AG04450 (cell line): ENCODE measurements at regions not wholly inside any gene's neighbourhood (a gene's known extent, or its start where the extent isn't known, plus 50 kb on each side); places are given as distances from the start of the nearest gene placed in this dataset.

Experiments
- CTCF ChIA-PET: fragments of 300-600, 350-600 bp; formaldehyde crosslinking; extraction: SDS; loops from one replicate; lab custom pipeline; 2022; ENCODE audit warnings: antibody characterized with exemption, inconsistent platforms; lab: Charles Lee
- POLR2A ChIA-PET: fragments of 350-600 bp; formaldehyde crosslinking; extraction: SDS; loops from one replicate; lab custom pipeline; 2021; ENCODE audit warnings: antibody characterized with exemption, inconsistent platforms; lab: Yijun Ruan, JAX
- DNase-seq: peaks from one replicate; pipeline ENCODE4 v3.0.0-alpha.2; 2011; ENCODE audit warnings: low read depth, low spot score
- H3K27ac ChIP-seq: one replicate; pipeline ENCODE4 v1.5.1; 2012; ENCODE audit warnings: low read depth, low read length, control low read depth
- H3K27me3 ChIP-seq: one replicate; pipeline ENCODE4 v1.6.0; 2012; ENCODE audit warnings: low read length; ENCODE audit not compliant: control insufficient read depth, insufficient read depth
- H3K4me3 ChIP-seq: 2 replicates; pipeline ENCODE4 v1.5.1; 2011; ENCODE audit warnings: mild to moderate bottlenecking, low read depth, low read length, control low read depth
- H3K9me3 ChIP-seq: 2 replicates; pipeline ENCODE4 v1.5.1; 2012; ENCODE audit warnings: low read length; ENCODE audit not compliant: control insufficient read depth, insufficient read depth
- CTCF ChIP-seq: IDR thresholded peaks from 2 replicates; pipeline ENCODE4 v1.5.1; 2011; ENCODE audit warnings: low read depth, low read length, control low read depth, inconsistent platforms

- Histone ChIP-seq H3K27ac (no peak overlapping the region), H3K9me3 (no peaks in the 10 kb centered on the region), H3K4me3 (no peak overlapping the region), H3K27me3 (no peaks in the 10 kb centered on the region)
- DNase-seq: no peak
- no peak for TF ChIP-seq CTCF
- ChIA-PET POLR2A (no interaction called here), CTCF (no interaction called here)
Measured at GRCh38 chr6:139483079-139483478, 108.6 kb upstream of the CITED2 start.

- no peak for DNase-seq
- Histone ChIP-seq H3K4me3 (no peak overlapping the region), H3K9me3 (no peaks in the 10 kb centered on the region), H3K27ac (no peak overlapping the region), H3K27me3 (no peaks in the 10 kb centered on the region)
- POLR2A ChIA-PET: no interaction called here
- CTCF ChIA-PET: interaction anchor here (1.0 kb wide), 1 partner anchor 108 kb away, joined by 3 read pairs; the partner anchor contains the start of gene CITED2
- no peak for TF ChIP-seq CTCF
Measured at GRCh38 chr6:139482287-139482686, 107.8 kb upstream of the CITED2 start.

DNA sequence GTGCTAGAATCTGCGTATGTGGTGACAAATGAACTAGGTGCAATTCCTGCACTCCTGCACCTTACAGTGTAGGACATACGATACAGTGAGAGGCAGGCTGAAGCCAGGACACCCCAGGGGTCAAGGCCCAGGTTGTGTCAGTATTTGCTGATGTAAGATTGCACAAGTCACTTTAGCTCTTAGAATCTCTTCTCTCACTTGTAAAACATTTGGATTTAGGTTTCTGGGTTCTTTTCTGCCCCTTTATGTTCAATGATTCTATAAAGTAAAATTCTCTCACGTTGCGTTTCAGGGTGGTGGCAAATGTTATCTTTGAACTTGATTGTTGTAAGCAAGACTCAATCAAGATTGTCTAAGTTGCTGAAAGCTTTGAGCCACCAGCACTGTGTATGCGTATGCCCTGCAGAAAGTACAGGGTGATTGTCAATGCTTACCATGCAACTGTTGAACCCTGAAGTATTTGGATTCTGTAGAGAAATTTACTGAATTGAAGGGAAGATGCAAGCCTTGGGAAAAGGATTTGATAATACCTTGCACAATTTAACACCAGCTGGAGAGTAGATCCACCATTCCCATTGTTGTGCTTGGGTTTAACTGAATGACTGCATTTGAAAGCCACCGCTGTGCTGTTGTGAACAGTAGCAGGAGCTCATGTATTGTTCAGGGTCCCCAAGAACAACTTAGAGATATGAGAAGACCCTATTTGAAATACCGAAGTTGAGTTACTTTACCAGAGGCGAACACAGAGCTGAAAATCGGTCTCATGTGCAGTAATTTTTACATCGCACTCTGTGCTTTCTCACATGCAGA is 106.1 kb upstream of the CITED2 start:
- no peak overlapping the region for H3K4me3 ChIP-seq
- CTCF ChIA-PET: no interaction called here
- POLR2A ChIA-PET: no interaction called here
- no peak for DNase-seq
- no peak overlapping the region for H3K27ac ChIP-seq
- H3K9me3 ChIP-seq: no peaks in the 10 kb centered on the region
- no peaks in the 10 kb centered on the region for H3K27me3 ChIP-seq
- no peak for TF ChIP-seq CTCF

- Histone ChIP-seq H3K4me3 (no peak overlapping the region), H3K9me3 (no peaks in the 10 kb centered on the region), H3K27ac (no peak overlapping the region), H3K27me3 (no peaks in the 10 kb centered on the region)
- no peak for DNase-seq
- CTCF ChIA-PET: no interaction called here
- TF ChIP-seq CTCF: no peak
- POLR2A ChIA-PET: interaction anchor here (1.0 kb wide), 1 partner anchor 105 kb away, joined by 3 read pairs; the partner anchor contains the start of gene CITED2
Measured at GRCh38 chr6:139479433-139480222, 105.2 kb upstream of the CITED2 start.

DNA sequence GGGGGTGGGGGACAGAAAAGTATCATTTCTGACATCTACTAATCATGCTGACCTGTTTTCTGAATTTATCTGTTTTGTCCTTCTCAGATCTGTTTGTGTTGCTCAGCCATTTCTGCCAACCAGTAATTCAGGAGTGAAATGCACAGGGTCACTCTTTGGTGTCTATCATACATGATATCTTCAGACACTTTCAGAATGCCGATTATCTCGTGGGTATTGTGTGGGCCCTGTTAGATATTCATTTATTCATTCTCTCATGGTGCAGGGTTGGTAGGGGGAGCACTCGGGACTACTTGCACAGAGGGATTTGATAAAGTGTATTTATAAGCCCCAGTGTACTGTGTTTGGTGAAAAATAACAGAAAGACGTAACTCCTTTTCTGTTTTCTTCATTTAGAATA is 101.2 kb upstream of the CITED2 start:
- DNase-seq: no peak
- ChIA-PET CTCF (interaction anchor here (0.5 to 0.6 kb wide), 2 partner anchors 495 to 1023 kb away, joined by 5 read pairs; no protein-coding TSS in a partner anchor), POLR2A (interaction anchor here (3.2 kb wide), 1 partner anchor 101 kb away, joined by 17 read pairs; the partner anchor contains the start of gene CITED2)
- no peak overlapping the region for H3K4me3 ChIP-seq
- no peak for TF ChIP-seq CTCF
- no peak overlapping the region for H3K27ac ChIP-seq
- H3K9me3 ChIP-seq: no peaks in the 10 kb centered on the region
- no peaks in the 10 kb centered on the region for H3K27me3 ChIP-seq
